ENCODE measurements at regions not wholly inside any gene's neighbourhood (a gene's known extent, or its start where the extent isn't known, plus 50 kb on each side); places are given as distances from the start of the nearest gene placed in this dataset.

DNA sequence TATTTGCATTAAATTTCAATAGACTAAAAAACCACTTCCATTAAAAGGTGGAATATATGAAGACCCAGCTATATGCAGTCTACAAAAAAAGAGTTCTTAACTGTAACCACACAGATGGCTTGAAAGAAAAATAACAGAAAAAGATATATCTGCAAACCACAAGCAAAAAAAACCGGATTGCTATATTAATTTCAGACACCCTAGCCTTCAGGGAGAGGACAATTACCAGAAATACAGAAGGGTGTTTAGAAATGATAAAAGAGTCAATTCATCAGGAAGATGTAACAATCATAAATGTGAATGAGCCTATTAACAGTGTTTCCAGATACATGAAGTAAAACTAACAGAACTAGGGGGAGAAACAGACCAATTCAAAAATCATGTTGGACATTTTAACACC, 56.9 kb upstream of the SMIM23 start:
- H3K4me3 ChIP-seq (ENCODE audit: low read length), result no peak overlapping the region
- no peaks in the 10 kb centered on the region for H3K4me1 ChIP-seq (ENCODE audit: low read length)
- H2AFZ ChIP-seq (ENCODE audit: low read depth, low read length), result no peak overlapping the region
- no peaks in the 10 kb centered on the region for H3K36me3 ChIP-seq (replicated peaks; ENCODE audit: low read depth, low read length)
- H3K9me3 ChIP-seq (ENCODE audit: insufficient read depth, low read length), result peaks cover 8% of the 10 kb centered on the region; the same call in 1 of the 2 replicates
- no peaks in the 10 kb centered on the region for H3K79me2 ChIP-seq (ENCODE audit: low read length)
- H3K4me2 ChIP-seq (ENCODE audit: low read length), result no peak overlapping the region
- no peak overlapping the region for H3K9ac ChIP-seq (ENCODE audit: low read length)
- no peak overlapping the region for H3K27ac ChIP-seq (ENCODE audit: low read length)
- peaks cover 6% of the 10 kb centered on the region; the same call in 1 of the 2 replicates for H3K27me3 ChIP-seq (ENCODE audit: low read depth, low read length)
- H4K20me1 ChIP-seq (ENCODE audit: insufficient read depth, low read length), result no peaks in the 10 kb centered on the region
- TF ChIP-seq, protein P1, sequence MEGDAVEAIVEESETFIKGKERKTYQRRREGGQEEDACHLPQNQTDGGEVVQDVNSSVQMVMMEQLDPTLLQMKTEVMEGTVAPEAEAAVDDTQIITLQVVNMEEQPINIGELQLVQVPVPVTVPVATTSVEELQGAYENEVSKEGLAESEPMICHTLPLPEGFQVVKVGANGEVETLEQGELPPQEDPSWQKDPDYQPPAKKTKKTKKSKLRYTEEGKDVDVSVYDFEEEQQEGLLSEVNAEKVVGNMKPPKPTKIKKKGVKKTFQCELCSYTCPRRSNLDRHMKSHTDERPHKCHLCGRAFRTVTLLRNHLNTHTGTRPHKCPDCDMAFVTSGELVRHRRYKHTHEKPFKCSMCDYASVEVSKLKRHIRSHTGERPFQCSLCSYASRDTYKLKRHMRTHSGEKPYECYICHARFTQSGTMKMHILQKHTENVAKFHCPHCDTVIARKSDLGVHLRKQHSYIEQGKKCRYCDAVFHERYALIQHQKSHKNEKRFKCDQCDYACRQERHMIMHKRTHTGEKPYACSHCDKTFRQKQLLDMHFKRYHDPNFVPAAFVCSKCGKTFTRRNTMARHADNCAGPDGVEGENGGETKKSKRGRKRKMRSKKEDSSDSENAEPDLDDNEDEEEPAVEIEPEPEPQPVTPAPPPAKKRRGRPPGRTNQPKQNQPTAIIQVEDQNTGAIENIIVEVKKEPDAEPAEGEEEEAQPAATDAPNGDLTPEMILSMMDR (IDR thresholded peaks at IDR 0.05; ENCODE audit: low read depth, low read length), result no peak
- no peak for TF ChIP-seq EZH2phosphoT487 (IDR thresholded peaks at IDR 0.05; ENCODE audit: low read depth)
